NCI-H2227 treated with DMSO at 0.1 percent for 48 hours (cell line): ENCODE measurements at regions not wholly inside any gene's neighbourhood (a gene's known extent, or its start where the extent isn't known, plus 50 kb on each side); places are given as distances from the start of the nearest gene placed in this dataset.

ENCODE experiments used
- DNase-seq: peaks from one replicate; lab custom pipeline; 2025; lab: John Stamatoyannopoulos, UW

GRCh38 chr7:84482476-84482875, 287.9 kb upstream of the SEMA3A start:
- DNase-seq: no peak

GRCh38 chr7:84479059-84479458, 284.5 kb upstream of the SEMA3A start:
- no peak for DNase-seq

GRCh38 chr7:84477786-84478478, 283.3 kb upstream of the SEMA3A start:
- no peak for DNase-seq

GRCh38 chr7:84474436-84474835, 279.8 kb upstream of the SEMA3A start:
- DNase-seq: no peak

- no peak for DNase-seq
Observed at GRCh38 chr7:84471576-84471975, 277.0 kb upstream of the SEMA3A start.

- no peak for DNase-seq
Observed at GRCh38 chr7:84469034-84469433, 274.4 kb upstream of the SEMA3A start.

- no peak for DNase-seq
Observed at GRCh38 chr7:84462259-84462658, 267.7 kb upstream of the SEMA3A start.

- no peak for DNase-seq
Observed at GRCh38 chr7:84461093-84461492, 266.5 kb upstream of the SEMA3A start.

GRCh38 chr7:84455788-84456187, 261.2 kb upstream of the SEMA3A start:
- no peak for DNase-seq

- DNase-seq: no peak
Observed at GRCh38 chr7:84454174-84454959, 259.8 kb upstream of the SEMA3A start.

- DNase-seq: no peak
Observed at GRCh38 chr7:84452618-84453017, 258.0 kb upstream of the SEMA3A start.

- DNase-seq: no peak
Observed at GRCh38 chr7:84450772-84451171, 256.2 kb upstream of the SEMA3A start.

- DNase-seq: no peak
Observed at GRCh38 chr7:84447636-84448293, 253.2 kb upstream of the SEMA3A start.

GRCh38 chr7:84446991-84447480, 252.4 kb upstream of the SEMA3A start:
- DNase-seq: no peak

- DNase-seq: no peak
Observed at GRCh38 chr7:84425702-84426259, 231.2 kb upstream of the SEMA3A start.

- DNase-seq: no peak
Observed at GRCh38 chr7:84422790-84423189, 228.2 kb upstream of the SEMA3A start.

- DNase-seq: peak; percentile 16
Observed at GRCh38 chr7:84412161-84412969, 217.8 kb upstream of the SEMA3A start.

- no peak for DNase-seq
Observed at GRCh38 chr7:84399661-84400060, 205.1 kb upstream of the SEMA3A start.

- DNase-seq: no peak
Observed at GRCh38 chr7:84394219-84394618, 199.6 kb upstream of the SEMA3A start.

- no peak for DNase-seq
Observed at GRCh38 chr7:84393786-84394185, 199.2 kb upstream of the SEMA3A start.

GRCh38 chr7:84390845-84391244, 196.3 kb upstream of the SEMA3A start:
- DNase-seq: no peak

GRCh38 chr7:84389242-84389641, 194.7 kb upstream of the SEMA3A start:
- no peak for DNase-seq
